Dedifferentiated amniotic fluid mesenchymal stem cell (primary cell): ENCODE measurements at regions not wholly inside any gene's neighbourhood (a gene's known extent, or its start where the extent isn't known, plus 50 kb on each side); places are given as distances from the start of the nearest gene placed in this dataset.
"Not testable (repeated sequence)": the region's sequence is repeated elsewhere in the genome, so short reads cannot be mapped to it uniquely, and the experiment has no call there.

Experiments used
- DNase-seq: peaks from one replicate; pipeline ENCODE4 v3.0.0-alpha.2; 2016; ENCODE audit errors: extremely low spot score

- DNase-seq = not testable (repeated sequence)
Measured at GRCh38 chr7:6882321-6882721, 56.2 kb upstream of the CCZ1B start.

GRCh38 chr7:6883756-6884155 is 57.7 kb upstream of the CCZ1B start:
- not testable (repeated sequence) for DNase-seq

- no peak for DNase-seq
Measured at GRCh38 chr7:6886198-6886597, 60.1 kb upstream of the CCZ1B start.

- DNase-seq = not testable (repeated sequence)
Measured at GRCh38 chr7:6888267-6889045, 62.4 kb upstream of the CCZ1B start.

- DNase-seq = no peak
Measured at GRCh38 chr7:6889252-6889812, 63.3 kb upstream of the CCZ1B start.

- not testable (repeated sequence) for DNase-seq
Measured at GRCh38 chr7:6902097-6902518, 76.0 kb upstream of the CCZ1B start.

- DNase-seq = not testable (repeated sequence)
Measured at GRCh38 chr7:6903289-6903688, 77.2 kb upstream of the CCZ1B start.

GRCh38 chr7:6903792-6904191 is 77.7 kb upstream of the CCZ1B start:
- not testable (repeated sequence) for DNase-seq

GRCh38 chr7:6917258-6917657 is 91.2 kb upstream of the CCZ1B start:
- no peak for DNase-seq

GRCh38 chr7:6919169-6919568 is 93.1 kb upstream of the CCZ1B start:
- not testable (repeated sequence) for DNase-seq

GRCh38 chr7:6924523-6924922 is 98.4 kb upstream of the CCZ1B start:
- DNase-seq = not testable (repeated sequence)

GRCh38 chr7:6926193-6927174 is 100.4 kb upstream of the CCZ1B start:
- not testable (repeated sequence) for DNase-seq

- not testable (repeated sequence) for DNase-seq
Measured at GRCh38 chr7:6927643-6928042, 101.6 kb upstream of the CCZ1B start.

GRCh38 chr7:6929588-6929987 is 103.5 kb upstream of the CCZ1B start:
- DNase-seq = not testable (repeated sequence)

GRCh38 chr7:6930081-6930635 is 104.1 kb upstream of the CCZ1B start:
- DNase-seq = not testable (repeated sequence)

- not testable (repeated sequence) for DNase-seq
Measured at GRCh38 chr7:6930787-6931186, 104.7 kb upstream of the CCZ1B start.

- DNase-seq = not testable (repeated sequence)
Measured at GRCh38 chr7:6931456-6931855, 105.4 kb upstream of the CCZ1B start.

- not testable (repeated sequence) for DNase-seq
Measured at GRCh38 chr7:6933954-6934632, 108.0 kb upstream of the CCZ1B start.

- no peak for DNase-seq
Measured at GRCh38 chr7:6934981-6935380, 108.9 kb upstream of the CCZ1B start.

GRCh38 chr7:6936626-6937025 is 110.6 kb upstream of the CCZ1B start:
- not testable (repeated sequence) for DNase-seq

- not testable (repeated sequence) for DNase-seq
Measured at GRCh38 chr7:6937746-6938145, 111.7 kb upstream of the CCZ1B start.
